GM18502 (cell line): ENCODE measurements at regions not wholly inside any gene's neighbourhood (a gene's known extent, or its start where the extent isn't known, plus 50 kb on each side); places are given as distances from the start of the nearest gene placed in this dataset.
"Not testable (repeated sequence)": the region's sequence is repeated elsewhere in the genome, so short reads cannot be mapped to it uniquely, and the experiment has no call there.

Experiments used
- ATAC-seq: cut with Tn5 transposase; IDR thresholded peaks from one replicate; pipeline ENCODE4 v1.9.1; 2021; ENCODE audit warnings: mild to moderate bottlenecking; ENCODE audit not compliant: unreplicated experiment, poor library complexity

GRCh38 chr2:225761396-225761795 is 361.9 kb downstream of the NYAP2 start:
- ATAC-seq: no peak

GRCh38 chr2:225757248-225757647 is 357.7 kb downstream of the NYAP2 start:
- no peak for ATAC-seq

GRCh38 chr2:225756198-225756597 is 356.7 kb downstream of the NYAP2 start:
- no peak for ATAC-seq

GRCh38 chr2:225748609-225749008 is 349.1 kb downstream of the NYAP2 start:
- no peak for ATAC-seq

GRCh38 chr2:225743996-225744395 is 344.5 kb downstream of the NYAP2 start:
- ATAC-seq: not testable (repeated sequence)

- ATAC-seq: no peak
These were observed 343.0 kb downstream of the NYAP2 start for GRCh38 chr2:225742487-225742886.

GRCh38 chr2:225740086-225740485 is 340.6 kb downstream of the NYAP2 start:
- no peak for ATAC-seq

- ATAC-seq: no peak
These were observed 339.8 kb downstream of the NYAP2 start for GRCh38 chr2:225739328-225739727.

- no peak for ATAC-seq
These were observed 339.2 kb downstream of the NYAP2 start for GRCh38 chr2:225738735-225739134.

- ATAC-seq: no peak
These were observed 338.0 kb downstream of the NYAP2 start for GRCh38 chr2:225737556-225737955.

- ATAC-seq: no peak
These were observed 336.3 kb downstream of the NYAP2 start for GRCh38 chr2:225735844-225736243.

- no peak for ATAC-seq
These were observed 326.2 kb downstream of the NYAP2 start for GRCh38 chr2:225725726-225726125.
